Nephron (organoid): ENCODE measurements at regions not wholly inside any gene's neighbourhood (a gene's known extent, or its start where the extent isn't known, plus 50 kb on each side); places are given as distances from the start of the nearest gene placed in this dataset.

Experiments used
- H3K27ac Mint-ChIP-seq, 3 experiments: 2 replicates each; pipeline ENCODE4 v1.8.0; 2020; ENCODE audit warnings: mixed read lengths in 3 of 3, mild to moderate bottlenecking in 2 of 3, moderate library complexity in 1 of 3
- H3K27me3 Mint-ChIP-seq: 2 replicates; pipeline ENCODE4 v1.8.0; 2021; ENCODE audit warnings: low read depth, mild to moderate bottlenecking, moderate library complexity, mixed read lengths
- H3K36me3 Mint-ChIP-seq: 2 replicates; pipeline ENCODE4 v1.8.0; 2020; ENCODE audit warnings: low read depth, mixed read lengths
- H3K4me1 Mint-ChIP-seq: 2 replicates; pipeline ENCODE4 v1.8.0; 2020; ENCODE audit warnings: mixed read lengths
- H3K4me3 Mint-ChIP-seq, 3 experiments: 2 replicates each; pipeline ENCODE4 v1.8.0; 2020; ENCODE audit warnings: mild to moderate bottlenecking in 3 of 3, mixed read lengths in 3 of 3, moderate library complexity in 2 of 3
- H3K9me3 Mint-ChIP-seq: 2 replicates; pipeline ENCODE4 v1.8.0; 2020; ENCODE audit warnings: mixed read lengths
- TF ChIP-seq, protein P1 (sequence below), 3 experiments: fragments of 200-600 bp; sonication (generic); IDR thresholded peaks; one replicate each; pipeline ENCODE4 v1.5.0; 2021; ENCODE audit warnings: antibody characterized with exemption in 3 of 3; ENCODE audit not compliant: unreplicated experiment in 3 of 3

DNA sequence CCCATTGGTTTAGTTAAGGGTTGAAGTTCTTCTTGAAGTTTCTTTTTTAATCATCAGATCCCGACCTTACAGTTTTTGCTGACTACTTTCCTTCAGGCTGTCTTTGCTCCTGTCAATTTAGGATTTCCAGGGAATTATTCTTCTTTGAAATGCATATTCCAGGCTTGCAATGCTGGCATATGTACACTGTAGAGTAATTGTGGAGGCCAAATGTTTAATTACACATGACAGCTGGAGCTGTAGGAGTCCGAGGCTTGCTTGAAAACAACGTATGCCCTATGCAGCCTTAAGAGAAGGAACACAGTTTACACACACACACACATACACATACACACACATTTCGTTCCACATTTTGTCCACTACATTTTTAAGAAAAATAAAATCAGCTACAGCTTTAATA is 602.3 kb downstream of the TMEM182 start:
- Mint-ChIP-seq H3K4me1 (peaks cover 12% of the 10 kb centered on the region), H3K4me3 (no peak overlapping the region), H3K9me3 (peaks cover 3% of the 10 kb centered on the region), H3K27me3 (no peaks in the 10 kb centered on the region), H3K27ac (no peak overlapping the region), H3K36me3 (no peaks in the 10 kb centered on the region)
- TF ChIP-seq, protein P1, sequence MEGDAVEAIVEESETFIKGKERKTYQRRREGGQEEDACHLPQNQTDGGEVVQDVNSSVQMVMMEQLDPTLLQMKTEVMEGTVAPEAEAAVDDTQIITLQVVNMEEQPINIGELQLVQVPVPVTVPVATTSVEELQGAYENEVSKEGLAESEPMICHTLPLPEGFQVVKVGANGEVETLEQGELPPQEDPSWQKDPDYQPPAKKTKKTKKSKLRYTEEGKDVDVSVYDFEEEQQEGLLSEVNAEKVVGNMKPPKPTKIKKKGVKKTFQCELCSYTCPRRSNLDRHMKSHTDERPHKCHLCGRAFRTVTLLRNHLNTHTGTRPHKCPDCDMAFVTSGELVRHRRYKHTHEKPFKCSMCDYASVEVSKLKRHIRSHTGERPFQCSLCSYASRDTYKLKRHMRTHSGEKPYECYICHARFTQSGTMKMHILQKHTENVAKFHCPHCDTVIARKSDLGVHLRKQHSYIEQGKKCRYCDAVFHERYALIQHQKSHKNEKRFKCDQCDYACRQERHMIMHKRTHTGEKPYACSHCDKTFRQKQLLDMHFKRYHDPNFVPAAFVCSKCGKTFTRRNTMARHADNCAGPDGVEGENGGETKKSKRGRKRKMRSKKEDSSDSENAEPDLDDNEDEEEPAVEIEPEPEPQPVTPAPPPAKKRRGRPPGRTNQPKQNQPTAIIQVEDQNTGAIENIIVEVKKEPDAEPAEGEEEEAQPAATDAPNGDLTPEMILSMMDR (IDR thresholded peaks at IDR 0.05; ENCODE audit: unreplicated experiment in 3 of 3), result no peak

GRCh38 chr2:103365071-103365470 is 603.2 kb downstream of the TMEM182 start:
- Mint-ChIP-seq H3K4me1 (peaks cover 12% of the 10 kb centered on the region), H3K36me3 (no peaks in the 10 kb centered on the region), H3K9me3 (peaks cover 3% of the 10 kb centered on the region), H3K27ac (no peak overlapping the region), H3K4me3 (no peak overlapping the region), H3K27me3 (no peaks in the 10 kb centered on the region)
- TF ChIP-seq, protein P1 (IDR thresholded peaks at IDR 0.05; ENCODE audit: unreplicated experiment in 3 of 3), result no peak

DNA sequence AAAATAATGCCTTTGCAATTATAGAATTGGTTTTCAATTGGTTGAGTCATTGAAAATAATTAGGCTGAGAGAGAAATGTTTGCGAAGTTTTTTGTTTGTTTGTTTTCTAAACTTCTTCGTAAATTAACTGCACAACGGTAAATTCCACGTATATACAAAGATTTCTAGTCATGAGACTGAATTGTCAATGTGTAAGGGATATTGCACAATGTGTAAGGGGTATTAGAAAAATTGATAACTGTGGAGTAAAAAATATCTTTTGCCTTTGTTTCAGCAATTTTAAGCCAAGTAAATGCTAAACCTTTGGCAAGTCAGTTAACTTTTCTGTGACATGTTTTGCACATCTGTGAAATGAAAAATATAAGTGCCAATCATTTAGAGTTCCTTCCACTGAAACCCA is 606.0 kb downstream of the TMEM182 start:
- Mint-ChIP-seq H3K4me3 (no peak overlapping the region), H3K4me1 (peaks cover 12% of the 10 kb centered on the region), H3K27me3 (no peaks in the 10 kb centered on the region), H3K9me3 (no peaks in the 10 kb centered on the region), H3K27ac (no peak overlapping the region), H3K36me3 (no peaks in the 10 kb centered on the region)
- TF ChIP-seq, protein P1 (IDR thresholded peaks at IDR 0.05; ENCODE audit: unreplicated experiment in 3 of 3), result no peak

- Mint-ChIP-seq H3K27ac (no peak overlapping the region), H3K4me3 (no peak overlapping the region), H3K4me1 (no peaks in the 10 kb centered on the region), H3K36me3 (no peaks in the 10 kb centered on the region), H3K9me3 (peaks cover 7% of the 10 kb centered on the region), H3K27me3 (no peaks in the 10 kb centered on the region)
- TF ChIP-seq, protein P1 (IDR thresholded peaks at IDR 0.05; ENCODE audit: unreplicated experiment in 3 of 3), result no peak
Measured at GRCh38 chr2:103383541-103383940, 621.7 kb downstream of the TMEM182 start.

DNA sequence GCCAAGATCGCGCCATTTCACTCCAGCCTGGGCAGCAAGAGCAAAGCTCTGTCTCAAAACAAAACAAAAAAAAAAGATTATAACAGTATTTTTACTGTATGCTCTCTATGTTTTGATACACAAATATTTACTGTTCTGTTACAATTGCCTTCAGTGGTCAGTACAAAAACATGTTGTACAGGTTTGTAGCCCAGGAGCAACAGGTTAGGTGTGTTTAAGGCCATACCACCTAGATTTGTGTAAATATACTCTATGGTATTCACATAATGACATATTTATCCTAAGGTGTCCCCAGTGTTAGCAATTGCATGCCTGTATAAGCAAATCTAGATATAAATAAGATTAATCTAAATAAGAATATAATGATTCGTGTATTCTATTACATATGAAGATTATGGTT is 625.0 kb downstream of the TMEM182 start:
- no peaks in the 10 kb centered on the region for H3K36me3 Mint-ChIP-seq
- no peak overlapping the region for H3K27ac Mint-ChIP-seq
- TF ChIP-seq, protein P1 (IDR thresholded peaks at IDR 0.05; ENCODE audit: unreplicated experiment in 3 of 3), result no peak
- H3K27me3 Mint-ChIP-seq, result no peaks in the 10 kb centered on the region
- no peak overlapping the region for H3K4me3 Mint-ChIP-seq
- no peaks in the 10 kb centered on the region for H3K9me3 Mint-ChIP-seq
- H3K4me1 Mint-ChIP-seq, result no peaks in the 10 kb centered on the region

DNA sequence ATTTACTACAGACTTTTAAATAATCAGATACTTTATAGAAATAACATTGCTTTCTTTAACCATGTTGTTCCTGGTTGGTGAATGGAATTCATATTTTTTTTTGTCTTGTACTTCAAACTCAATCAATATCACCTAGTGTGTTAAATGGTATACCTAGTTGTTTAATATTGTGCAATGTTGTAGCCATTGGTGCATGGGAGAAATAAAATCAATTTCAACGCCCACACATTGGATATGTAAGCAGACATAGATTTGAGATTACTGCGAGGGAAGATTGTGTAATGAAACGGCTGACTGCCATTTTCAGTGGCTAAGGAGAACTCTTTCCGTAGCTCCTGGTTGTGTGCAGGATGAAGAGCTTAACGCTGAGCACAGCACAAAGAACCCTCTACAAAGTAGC is 626.1 kb downstream of the TMEM182 start:
- Mint-ChIP-seq H3K4me3 (no peak overlapping the region), H3K27ac (no peak overlapping the region), H3K4me1 (no peaks in the 10 kb centered on the region), H3K27me3 (no peaks in the 10 kb centered on the region), H3K36me3 (no peaks in the 10 kb centered on the region), H3K9me3 (no peaks in the 10 kb centered on the region)
- TF ChIP-seq, protein P1 (IDR thresholded peaks at IDR 0.05; ENCODE audit: unreplicated experiment in 3 of 3), result no peak
